Left forelimb (tissue), 1 donor: ENCODE measurements at regions not wholly inside any gene's neighbourhood (a gene's known extent, or its start where the extent isn't known, plus 50 kb on each side); places are given as distances from the start of the nearest gene placed in this dataset.

Source experiments
- DNase-seq: peaks from one replicate; pipeline ENCODE4 v3.0.0-alpha.2; 2018; ENCODE audit warnings: low spot score

GRCh38 chr16:8271344-8271743, 319.0 kb downstream of the TMEM114 start:
- no peak for DNase-seq

DNA sequence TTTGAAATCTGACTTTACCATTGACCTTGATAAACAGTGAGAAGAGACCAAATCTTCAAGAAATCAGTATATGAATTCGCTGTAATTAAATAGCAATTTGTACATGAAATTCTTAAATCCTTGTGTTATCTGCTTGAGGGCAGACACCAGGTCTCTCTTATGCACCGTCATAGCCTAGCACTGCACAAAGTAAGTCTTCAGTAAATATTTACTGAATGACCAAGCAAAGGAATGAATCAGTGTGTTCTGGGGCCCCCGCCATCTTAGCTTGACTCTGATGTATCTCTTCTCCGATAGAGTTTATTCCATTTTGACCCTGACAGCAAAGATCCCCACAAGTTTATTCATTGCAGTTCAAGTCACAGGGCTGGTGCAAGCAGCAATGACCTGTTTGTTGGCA, 328.0 kb downstream of the TMEM114 start:
- DNase-seq = no peak

DNA sequence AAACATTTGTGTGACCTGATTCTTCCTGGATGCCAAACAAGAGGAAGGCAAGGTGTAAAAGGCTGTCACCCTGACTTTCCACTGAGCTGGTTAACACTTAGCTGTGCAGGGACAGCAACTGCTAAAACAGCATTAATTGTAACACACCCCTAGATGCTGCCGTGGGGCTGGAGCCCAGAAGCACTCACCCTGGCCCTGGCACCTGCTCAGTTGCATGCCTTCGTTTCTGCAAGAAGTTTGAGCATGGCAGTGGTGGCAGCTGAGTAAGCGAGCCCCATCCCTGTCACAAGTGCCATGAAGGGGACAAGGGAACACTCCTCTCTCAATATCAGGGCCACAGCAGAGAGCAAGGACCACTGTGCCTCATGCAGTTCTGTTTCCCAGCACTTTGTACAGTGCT, 330.2 kb downstream of the TMEM114 start:
- DNase-seq = no peak

DNA sequence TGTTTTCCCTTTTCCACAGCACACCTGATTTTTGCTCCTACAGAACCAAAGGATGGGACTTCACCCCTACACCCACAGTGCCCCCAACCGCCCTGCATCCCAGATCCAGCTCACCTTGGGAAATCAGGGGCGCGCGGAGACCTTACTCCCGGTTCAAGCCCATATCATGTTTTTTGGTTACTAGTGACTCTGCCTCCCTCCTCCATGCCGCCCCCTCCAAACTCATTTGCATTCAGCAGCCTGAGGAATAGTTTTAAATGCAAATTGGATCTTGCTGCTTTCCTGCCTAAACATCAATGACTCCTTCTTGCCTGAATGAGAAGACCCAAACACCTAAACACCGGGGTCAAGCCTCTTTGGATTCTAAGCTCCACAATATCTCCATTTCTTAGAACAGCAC, 331.8 kb downstream of the TMEM114 start:
- DNase-seq = no peak

GRCh38 chr16:8257561-8257960, 332.8 kb downstream of the TMEM114 start:
- DNase-seq = no peak

GRCh38 chr16:8254405-8254804, 335.9 kb downstream of the TMEM114 start:
- no peak for DNase-seq

GRCh38 chr16:8253718-8254117, 336.6 kb downstream of the TMEM114 start:
- no peak for DNase-seq

- no peak for DNase-seq
Observed at GRCh38 chr16:8251727-8252126, 338.6 kb downstream of the TMEM114 start.

DNA sequence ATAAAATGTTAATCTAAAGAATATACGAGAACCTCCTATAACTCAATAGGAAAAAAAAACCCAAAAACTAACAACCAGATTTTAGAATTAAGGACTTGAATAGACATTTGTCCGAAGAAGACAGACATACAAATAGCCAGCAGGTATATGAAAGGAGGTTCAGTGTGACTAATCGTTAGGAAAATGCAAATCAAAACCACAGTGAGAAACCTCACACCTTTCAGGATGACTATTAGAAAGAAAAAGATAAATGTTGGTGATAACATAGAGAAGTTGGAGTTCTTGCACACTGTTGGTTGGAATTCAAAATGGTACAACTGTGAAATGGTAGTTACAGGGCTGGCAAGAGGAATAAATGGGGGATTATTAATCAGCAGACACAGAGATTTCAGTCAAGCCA, 339.0 kb downstream of the TMEM114 start:
- no peak for DNase-seq

DNA sequence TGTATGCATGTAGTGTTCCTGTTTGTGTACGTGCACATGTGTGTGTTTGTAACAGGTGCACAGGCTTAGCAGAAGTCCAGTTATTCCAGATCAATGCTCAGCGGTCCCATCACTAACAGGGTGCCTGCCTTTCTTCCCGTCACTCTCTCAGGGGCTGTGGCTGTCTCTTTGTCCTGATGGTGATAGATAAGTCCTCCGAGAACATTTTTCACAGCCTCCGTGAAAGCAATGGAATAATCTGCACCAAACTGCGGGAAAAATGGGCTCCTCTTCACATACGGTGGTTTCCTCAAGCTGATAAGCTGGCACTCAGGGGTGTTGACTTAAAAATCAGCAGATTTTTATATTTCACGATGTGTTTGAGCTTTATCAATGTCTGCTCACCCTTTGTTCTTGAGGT, 342.3 kb downstream of the TMEM114 start:
- DNase-seq = no peak

DNA sequence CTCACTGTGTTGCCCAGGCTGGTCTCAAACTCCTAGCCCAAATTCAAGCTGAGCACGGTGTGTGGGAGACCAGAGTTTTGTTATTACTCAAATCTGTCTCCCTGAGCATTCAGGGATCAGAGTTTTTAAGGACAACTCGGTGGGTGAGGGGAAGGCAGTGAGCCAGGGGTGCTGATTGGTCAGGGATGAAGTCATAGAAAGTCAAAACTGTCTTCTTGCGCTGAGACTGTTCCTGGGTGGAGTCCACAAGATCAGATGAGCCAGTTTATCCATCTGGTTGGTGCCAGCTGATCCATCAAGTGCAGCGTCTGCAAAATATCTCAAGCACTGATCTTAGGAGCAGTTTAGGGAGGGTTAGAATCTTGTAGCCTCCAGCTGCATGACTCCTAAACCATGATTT, 346.3 kb downstream of the TMEM114 start:
- no peak for DNase-seq

DNA sequence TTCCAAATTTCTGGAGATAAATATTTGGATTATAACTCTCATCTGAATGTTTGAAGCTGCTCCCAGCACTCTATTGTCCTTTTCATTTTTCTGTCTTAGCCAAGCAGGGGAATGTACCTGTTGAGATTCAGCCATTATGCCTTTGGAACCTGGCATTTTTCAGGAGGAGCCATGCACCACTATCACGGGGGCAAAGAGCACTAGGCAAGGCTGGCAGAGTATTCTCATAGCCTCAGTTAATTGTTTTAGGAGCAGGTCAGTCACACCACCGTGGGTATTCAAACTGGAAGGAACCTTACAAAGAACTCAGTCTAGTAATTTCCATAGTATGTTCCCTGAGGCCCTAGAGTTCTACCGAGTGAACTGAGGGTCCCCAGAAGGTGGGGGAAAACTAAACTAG, 348.9 kb downstream of the TMEM114 start:
- DNase-seq = no peak

- no peak for DNase-seq
Observed at GRCh38 chr16:8239443-8239842, 350.9 kb downstream of the TMEM114 start.

DNA sequence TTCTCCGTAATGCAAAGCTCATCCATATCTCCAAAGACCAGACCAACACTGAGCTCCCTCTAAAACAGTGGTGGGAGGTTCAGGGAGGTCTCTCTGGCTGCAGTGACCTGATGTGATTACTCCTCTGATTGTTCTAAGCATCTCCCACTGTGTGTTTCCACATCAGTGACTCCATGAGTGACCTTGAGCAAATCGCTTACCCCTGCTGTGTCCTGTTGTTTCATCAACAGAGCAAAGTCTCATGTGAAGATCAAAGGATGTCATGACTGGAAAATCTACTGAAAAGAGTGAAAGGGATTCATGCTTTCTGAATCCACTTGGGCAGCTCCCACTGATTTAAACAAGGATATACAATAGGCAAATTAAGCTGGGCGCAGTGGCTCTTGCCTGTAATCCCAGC, 352.9 kb downstream of the TMEM114 start:
- no peak for DNase-seq

- DNase-seq = no peak
Observed at GRCh38 chr16:8236816-8237215, 353.5 kb downstream of the TMEM114 start.

- DNase-seq = no peak
Observed at GRCh38 chr16:8230497-8230896, 359.8 kb downstream of the TMEM114 start.

DNA sequence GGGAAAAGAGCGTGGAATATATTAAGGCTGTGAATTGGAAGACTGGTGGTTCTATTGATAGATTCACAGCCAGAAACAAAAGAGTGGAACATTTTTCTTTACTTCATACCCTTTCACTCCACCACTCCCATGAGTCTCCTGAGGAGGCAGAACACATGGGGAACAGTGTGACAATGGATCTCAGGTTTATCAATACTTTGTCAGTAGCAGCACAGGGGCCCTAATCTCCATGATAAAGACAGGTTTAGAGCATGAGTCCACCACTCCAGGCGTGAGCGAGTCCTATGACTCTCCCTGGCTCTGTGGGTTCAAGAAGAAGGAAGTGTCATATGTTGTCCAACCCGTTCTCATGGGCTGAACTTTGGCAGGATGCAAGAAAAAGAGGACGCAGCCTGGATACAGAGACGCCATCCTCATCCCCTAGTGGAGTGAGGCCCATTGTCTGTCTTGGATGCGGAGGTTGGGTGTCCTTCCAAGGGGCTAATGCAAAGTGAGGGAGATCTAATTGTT, 361.2 kb downstream of the TMEM114 start:
- DNase-seq = no peak

- DNase-seq = no peak
Observed at GRCh38 chr16:8217201-8217600, 373.1 kb downstream of the TMEM114 start.

GRCh38 chr16:8204769-8205168, 385.5 kb downstream of the TMEM114 start:
- DNase-seq = no peak

DNA sequence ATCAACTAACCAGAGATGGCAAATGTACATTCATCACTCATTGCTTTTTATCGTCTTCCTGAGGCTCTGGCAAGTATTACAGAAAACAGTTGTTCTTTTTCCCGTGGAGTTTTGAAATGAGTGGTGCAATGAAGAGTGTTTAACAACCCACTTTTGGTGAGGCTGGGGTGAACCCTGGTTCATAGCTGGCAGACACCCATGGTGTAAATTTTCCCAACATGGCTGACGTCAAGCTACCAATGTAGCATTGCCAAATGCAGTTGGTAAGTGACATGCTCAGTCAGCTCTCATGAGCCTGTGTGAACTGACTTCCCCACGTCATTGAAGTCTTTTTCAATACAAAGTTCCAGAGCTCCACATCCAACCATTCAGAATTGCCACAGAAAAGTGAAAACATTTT, 386.2 kb downstream of the TMEM114 start:
- DNase-seq = no peak

- no peak for DNase-seq
Observed at GRCh38 chr16:8203101-8203500, 387.2 kb downstream of the TMEM114 start.

- no peak for DNase-seq
Observed at GRCh38 chr16:8200839-8201238, 389.5 kb downstream of the TMEM114 start.

DNA sequence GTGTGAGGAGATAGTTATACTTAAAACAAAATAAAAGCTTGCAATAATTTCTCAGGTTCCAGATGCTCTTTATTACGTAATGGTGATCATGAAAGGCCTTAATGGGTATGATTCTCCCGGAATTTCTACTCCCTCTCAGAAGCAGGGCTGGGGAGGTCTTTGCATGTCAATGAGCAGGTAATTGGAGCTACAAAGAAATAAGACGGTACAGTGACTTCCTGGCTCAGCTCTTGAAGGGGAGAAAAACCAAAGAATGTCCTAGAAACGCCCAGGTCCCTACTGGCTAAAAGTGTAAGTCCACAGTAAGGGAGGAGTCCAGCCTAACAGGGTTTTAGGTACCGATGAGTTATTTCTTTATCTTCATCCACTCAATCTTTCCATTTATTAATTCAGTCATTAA, 390.9 kb downstream of the TMEM114 start:
- no peak for DNase-seq

DNA sequence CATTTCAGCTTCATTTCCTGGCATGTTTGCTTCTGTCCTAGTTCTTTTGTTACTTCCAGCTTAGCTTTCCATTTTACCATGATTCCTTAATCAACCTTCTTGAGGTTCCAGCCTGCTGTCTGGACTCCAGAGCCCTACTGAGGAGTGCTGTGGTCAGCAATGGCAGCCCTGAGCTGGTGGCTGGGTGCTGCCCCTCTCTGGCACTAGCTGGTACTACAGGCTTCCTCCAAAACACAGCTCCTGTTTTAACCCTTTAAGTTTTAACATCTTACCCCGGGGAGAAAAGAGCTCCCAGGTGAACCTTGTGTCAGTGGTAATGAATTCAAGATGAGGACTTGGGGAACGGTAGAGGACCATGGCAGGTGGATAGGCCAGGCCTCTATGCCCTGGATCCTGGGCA, 395.5 kb downstream of the TMEM114 start:
- no peak for DNase-seq

GRCh38 chr16:8188841-8189240, 401.5 kb downstream of the TMEM114 start:
- DNase-seq = no peak
